ENCODE measurements at regions not wholly inside any gene's neighbourhood (a gene's known extent, or its start where the extent isn't known, plus 50 kb on each side); places are given as distances from the start of the nearest gene placed in this dataset.
"Not testable (repeated sequence)": the region's sequence is repeated elsewhere in the genome, so short reads cannot be mapped to it uniquely, and the experiment has no call there.

DNA sequence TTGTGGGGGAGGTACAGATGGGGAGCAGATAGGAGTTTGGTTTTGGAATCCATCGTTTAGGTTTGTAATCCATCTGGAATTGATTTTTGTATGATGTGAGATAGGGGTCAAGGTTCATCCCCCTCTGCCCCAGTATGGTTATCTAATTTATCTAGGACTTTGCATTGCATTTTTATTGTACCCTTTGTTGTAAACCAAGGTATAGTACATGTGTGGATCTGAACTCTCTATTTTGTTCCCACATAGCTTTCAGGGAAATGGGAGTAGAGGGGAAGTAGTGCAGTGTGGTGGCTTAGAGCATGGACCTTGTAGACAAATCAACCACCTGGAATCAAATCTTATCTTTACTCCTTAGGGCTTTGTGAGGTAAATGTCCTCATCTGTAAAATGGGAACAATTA, 65.7 kb downstream of the RAD54L2 start:
- Histone ChIP-seq H3K4me3 (ENCODE audit: insufficient read depth, low read length) (no peak overlapping the region), H3K4me2 (ENCODE audit: insufficient read depth, low read length) (no peak overlapping the region), H3K27ac (ENCODE audit: low read depth, low read length) (no peak overlapping the region), H3K4me1 (ENCODE audit: insufficient read depth, low read length) (no peaks in the 10 kb centered on the region), H2AFZ (ENCODE audit: low read length) (no peak overlapping the region), H4K20me1 (ENCODE audit: insufficient read depth, low read length) (peaks cover 16% of the 10 kb centered on the region), H3K9me3 (ENCODE audit: low read depth, low read length) (no peaks in the 10 kb centered on the region), H3K36me3 (ENCODE audit: insufficient read depth, low read length) (no peaks in the 10 kb centered on the region), H3K27me3 (ENCODE audit: insufficient read depth, low read length) (no peaks in the 10 kb centered on the region), H3K79me2 (ENCODE audit: insufficient read depth, low read length) (peaks cover 30% of the 10 kb centered on the region)
- DNase-seq (ENCODE audit: insufficient read length, low spot score, missing footprints), result no peak
- TF ChIP-seq, protein P1, sequence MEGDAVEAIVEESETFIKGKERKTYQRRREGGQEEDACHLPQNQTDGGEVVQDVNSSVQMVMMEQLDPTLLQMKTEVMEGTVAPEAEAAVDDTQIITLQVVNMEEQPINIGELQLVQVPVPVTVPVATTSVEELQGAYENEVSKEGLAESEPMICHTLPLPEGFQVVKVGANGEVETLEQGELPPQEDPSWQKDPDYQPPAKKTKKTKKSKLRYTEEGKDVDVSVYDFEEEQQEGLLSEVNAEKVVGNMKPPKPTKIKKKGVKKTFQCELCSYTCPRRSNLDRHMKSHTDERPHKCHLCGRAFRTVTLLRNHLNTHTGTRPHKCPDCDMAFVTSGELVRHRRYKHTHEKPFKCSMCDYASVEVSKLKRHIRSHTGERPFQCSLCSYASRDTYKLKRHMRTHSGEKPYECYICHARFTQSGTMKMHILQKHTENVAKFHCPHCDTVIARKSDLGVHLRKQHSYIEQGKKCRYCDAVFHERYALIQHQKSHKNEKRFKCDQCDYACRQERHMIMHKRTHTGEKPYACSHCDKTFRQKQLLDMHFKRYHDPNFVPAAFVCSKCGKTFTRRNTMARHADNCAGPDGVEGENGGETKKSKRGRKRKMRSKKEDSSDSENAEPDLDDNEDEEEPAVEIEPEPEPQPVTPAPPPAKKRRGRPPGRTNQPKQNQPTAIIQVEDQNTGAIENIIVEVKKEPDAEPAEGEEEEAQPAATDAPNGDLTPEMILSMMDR (IDR thresholded peaks at IDR 0.05; ENCODE audit: extremely low read depth, low read depth, low read length), result no peak

DNA sequence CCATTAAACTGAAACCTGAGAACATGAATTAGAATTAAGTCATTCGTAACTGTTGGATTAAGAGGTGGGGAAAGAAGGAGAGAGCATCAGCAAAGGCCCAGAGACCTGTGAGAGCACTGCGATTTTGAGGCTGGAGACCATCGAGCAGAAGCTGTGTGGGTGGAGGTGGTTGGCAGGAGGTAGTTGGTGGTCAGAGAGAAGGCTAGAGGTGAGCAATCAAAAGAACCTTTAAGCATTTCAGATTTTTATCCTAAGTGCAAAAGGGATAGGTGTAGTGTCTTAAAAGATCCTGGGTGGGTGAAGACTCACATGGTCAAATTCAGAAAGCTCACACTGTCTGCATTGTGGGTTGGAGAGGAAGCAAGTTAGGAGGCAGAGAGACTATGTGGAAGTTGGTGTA, 65.1 kb upstream of the TEX264 start:
- DNase-seq (ENCODE audit: insufficient read length, low spot score, missing footprints), result no peak
- Histone ChIP-seq H3K9me3 (ENCODE audit: low read depth, low read length) (no peaks in the 10 kb centered on the region), H3K79me2 (ENCODE audit: insufficient read depth, low read length) (peaks cover 27% of the 10 kb centered on the region), H2AFZ (ENCODE audit: low read length) (no peak overlapping the region), H3K4me1 (ENCODE audit: insufficient read depth, low read length) (no peaks in the 10 kb centered on the region), H3K36me3 (ENCODE audit: insufficient read depth, low read length) (no peaks in the 10 kb centered on the region), H3K4me2 (ENCODE audit: insufficient read depth, low read length) (no peak overlapping the region), H3K4me3 (ENCODE audit: insufficient read depth, low read length) (no peak overlapping the region), H3K27ac (ENCODE audit: low read depth, low read length) (no peak overlapping the region), H3K27me3 (ENCODE audit: insufficient read depth, low read length) (no peaks in the 10 kb centered on the region), H4K20me1 (ENCODE audit: insufficient read depth, low read length) (peaks cover 12% of the 10 kb centered on the region)
- TF ChIP-seq, protein P1 (IDR thresholded peaks at IDR 0.05; ENCODE audit: extremely low read depth, low read depth, low read length), result no peak

DNA sequence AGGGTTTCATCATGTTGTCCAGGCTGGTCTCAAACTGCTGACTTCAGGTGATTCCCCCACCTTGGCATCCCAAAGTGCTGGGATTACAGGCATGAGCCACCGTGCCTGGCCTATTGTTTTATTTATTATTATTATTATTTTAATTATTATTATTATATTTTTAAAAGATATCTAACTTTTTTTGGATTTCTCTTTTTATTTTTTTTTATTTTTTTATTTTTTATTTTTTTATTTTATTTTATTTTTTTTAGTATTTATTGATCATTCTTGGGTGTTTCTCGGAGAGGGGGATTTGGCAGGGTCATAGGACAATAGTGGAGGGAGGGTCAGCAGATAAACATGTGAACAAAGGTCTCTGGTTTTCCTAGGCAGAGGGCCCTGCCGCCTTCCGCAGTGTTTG, 64.2 kb upstream of the TEX264 start:
- not testable (repeated sequence) for DNase-seq (ENCODE audit: insufficient read length, low spot score, missing footprints); H3K9me3 ChIP-seq (ENCODE audit: low read depth, low read length); H3K36me3 ChIP-seq (ENCODE audit: insufficient read depth, low read length); H3K4me2 ChIP-seq (ENCODE audit: insufficient read depth, low read length); H3K27me3 ChIP-seq (ENCODE audit: insufficient read depth, low read length); H2AFZ ChIP-seq (ENCODE audit: low read length); H3K4me1 ChIP-seq (ENCODE audit: insufficient read depth, low read length); H3K27ac ChIP-seq (ENCODE audit: low read depth, low read length); H3K4me3 ChIP-seq (ENCODE audit: insufficient read depth, low read length)
- peaks cover 15% of the 10 kb centered on the region for H4K20me1 ChIP-seq (ENCODE audit: insufficient read depth, low read length)
- peaks cover 32% of the 10 kb centered on the region for H3K79me2 ChIP-seq (ENCODE audit: insufficient read depth, low read length)

DNA sequence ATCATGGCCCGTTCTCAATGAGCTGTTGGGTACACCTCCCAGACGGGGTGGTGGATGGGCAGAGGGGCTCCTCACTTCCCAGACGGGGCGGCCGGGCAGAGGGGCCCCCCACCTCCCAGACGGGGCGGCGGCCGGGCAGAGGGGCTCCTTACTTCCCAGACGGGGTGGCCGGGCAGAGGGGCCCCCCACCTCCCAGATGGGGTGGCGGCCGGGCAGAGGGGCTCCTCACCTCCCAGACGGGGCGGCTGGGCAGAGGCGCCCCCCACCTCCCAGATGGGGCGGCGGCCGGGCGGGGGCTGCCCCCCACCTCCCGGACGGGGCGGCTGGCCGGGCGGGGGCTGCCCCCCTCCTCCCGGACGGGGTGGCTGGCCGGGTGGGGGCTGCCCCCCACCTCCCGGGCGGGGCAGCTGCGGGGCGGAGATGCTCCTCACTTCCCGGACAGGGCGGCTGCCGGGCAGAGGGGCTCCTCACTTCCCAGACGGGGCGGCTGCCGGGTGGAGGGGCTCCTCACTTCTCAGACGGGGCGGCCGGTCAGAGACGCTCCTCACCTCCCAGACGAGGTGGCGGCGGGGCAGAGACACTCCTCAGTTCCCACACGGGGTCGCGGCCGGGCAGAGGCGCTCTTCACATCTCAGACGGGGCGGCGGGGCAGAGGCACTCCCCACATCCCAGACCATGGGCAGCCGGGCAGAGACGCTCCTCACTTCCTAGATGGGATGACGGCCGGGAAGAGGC, 63.3 kb upstream of the TEX264 start:
- not testable (repeated sequence) for H2AFZ ChIP-seq (ENCODE audit: low read length); H3K9me3 ChIP-seq (ENCODE audit: low read depth, low read length); H3K4me2 ChIP-seq (ENCODE audit: insufficient read depth, low read length); DNase-seq (ENCODE audit: insufficient read length, low spot score, missing footprints); H3K36me3 ChIP-seq (ENCODE audit: insufficient read depth, low read length); H3K4me1 ChIP-seq (ENCODE audit: insufficient read depth, low read length); H3K27me3 ChIP-seq (ENCODE audit: insufficient read depth, low read length); H3K4me3 ChIP-seq (ENCODE audit: insufficient read depth, low read length); H3K27ac ChIP-seq (ENCODE audit: low read depth, low read length)
- peaks cover 12% of the 10 kb centered on the region for H4K20me1 ChIP-seq (ENCODE audit: insufficient read depth, low read length)
- H3K79me2 ChIP-seq (ENCODE audit: insufficient read depth, low read length), result peaks cover 24% of the 10 kb centered on the region

DNA sequence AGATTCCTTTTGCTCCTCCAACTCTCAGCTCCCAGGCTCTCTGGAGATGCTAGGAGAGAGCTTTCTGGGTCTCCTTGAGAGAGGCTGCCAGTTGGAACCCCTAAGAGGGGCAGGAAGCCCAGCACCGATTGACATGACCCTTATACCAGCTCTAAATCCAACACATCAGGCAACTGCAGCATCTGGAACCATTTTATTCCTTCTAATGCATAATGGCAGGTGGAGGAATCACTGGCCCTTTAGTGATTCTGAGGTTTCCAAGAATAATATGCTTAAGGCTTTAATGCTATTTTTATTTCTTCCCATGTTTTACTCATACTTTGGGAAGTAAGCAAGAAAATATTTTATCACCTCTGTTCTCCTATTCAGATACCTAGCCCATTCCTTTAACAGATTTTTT, 60.3 kb upstream of the TEX264 start:
- Histone ChIP-seq H3K4me3 (ENCODE audit: insufficient read depth, low read length) (no peak overlapping the region), H3K36me3 (ENCODE audit: insufficient read depth, low read length) (no peaks in the 10 kb centered on the region), H3K79me2 (ENCODE audit: insufficient read depth, low read length) (peaks cover 33% of the 10 kb centered on the region), H3K27ac (ENCODE audit: low read depth, low read length) (no peak overlapping the region), H3K4me1 (ENCODE audit: insufficient read depth, low read length) (no peaks in the 10 kb centered on the region), H3K9me3 (ENCODE audit: low read depth, low read length) (no peaks in the 10 kb centered on the region), H3K4me2 (ENCODE audit: insufficient read depth, low read length) (no peak overlapping the region), H4K20me1 (ENCODE audit: insufficient read depth, low read length) (peaks cover 7% of the 10 kb centered on the region), H3K27me3 (ENCODE audit: insufficient read depth, low read length) (no peaks in the 10 kb centered on the region), H2AFZ (ENCODE audit: low read length) (no peak overlapping the region)
- TF ChIP-seq, protein P1 (IDR thresholded peaks at IDR 0.05; ENCODE audit: extremely low read depth, low read depth, low read length), result no peak
- no peak for DNase-seq (ENCODE audit: insufficient read length, low spot score, missing footprints)
